SK-N-MC (cell line): ENCODE measurements at regions not wholly inside any gene's neighbourhood (a gene's known extent, or its start where the extent isn't known, plus 50 kb on each side); places are given as distances from the start of the nearest gene placed in this dataset.

Source experiments
- DNase-seq: peaks from one replicate; pipeline ENCODE4 v3.0.0-alpha.2; 2011; ENCODE audit warnings: low read depth, low spot score
- H3K27ac ChIP-seq: fragments of 200-600 bp; sonication (generic); 2 replicates; pipeline ENCODE4 v1.5.1; 2016; ENCODE audit warnings: mixed run types
- H3K36me3 ChIP-seq: fragments of 200-600 bp; sonication (generic); 2 replicates; pipeline ENCODE4 v1.6.1; 2017; ENCODE audit warnings: antibody characterized with exemption, low read length, mixed read lengths; ENCODE audit not compliant: insufficient read depth
- H3K4me3 ChIP-seq: fragments of 200-600 bp; sonication (generic); 2 replicates; pipeline ENCODE4 v1.5.1; 2016
- H3K9ac ChIP-seq: fragments of 200-600 bp; sonication (generic); 2 replicates; pipeline ENCODE4 v1.8.0; 2017; ENCODE audit warnings: mixed run types, mixed read lengths; ENCODE audit not compliant: insufficient read length
- H3K9me3 ChIP-seq: fragments of 200-600 bp; sonication (generic); 2 replicates; pipeline ENCODE4 v1.6.1; 2017; ENCODE audit warnings: low read depth, mild to moderate bottlenecking, antibody characterized with exemption, low read length, moderate library complexity, mixed read lengths
- EZH2 ChIP-seq: fragments of 200-600 bp; sonication (generic); IDR thresholded peaks from one replicate; pipeline ENCODE4 v1.6.1; 2017; ENCODE audit warnings: antibody characterized with exemption
- FOXP2 ChIP-seq: optimal IDR thresholded peaks from 2 replicates; pipeline ENCODE3; 2011; ENCODE audit warnings: mild to moderate bottlenecking, moderate library complexity; ENCODE audit not compliant: insufficient read depth; ENCODE audit errors: extremely low read length, control extremely low read depth
- POLR2AphosphoS5 ChIP-seq: IDR thresholded peaks from 2 replicates; pipeline ENCODE4 v1.6.1; 2012; ENCODE audit warnings: mild to moderate bottlenecking, low read depth, low read length, borderline replicate concordance

DNA sequence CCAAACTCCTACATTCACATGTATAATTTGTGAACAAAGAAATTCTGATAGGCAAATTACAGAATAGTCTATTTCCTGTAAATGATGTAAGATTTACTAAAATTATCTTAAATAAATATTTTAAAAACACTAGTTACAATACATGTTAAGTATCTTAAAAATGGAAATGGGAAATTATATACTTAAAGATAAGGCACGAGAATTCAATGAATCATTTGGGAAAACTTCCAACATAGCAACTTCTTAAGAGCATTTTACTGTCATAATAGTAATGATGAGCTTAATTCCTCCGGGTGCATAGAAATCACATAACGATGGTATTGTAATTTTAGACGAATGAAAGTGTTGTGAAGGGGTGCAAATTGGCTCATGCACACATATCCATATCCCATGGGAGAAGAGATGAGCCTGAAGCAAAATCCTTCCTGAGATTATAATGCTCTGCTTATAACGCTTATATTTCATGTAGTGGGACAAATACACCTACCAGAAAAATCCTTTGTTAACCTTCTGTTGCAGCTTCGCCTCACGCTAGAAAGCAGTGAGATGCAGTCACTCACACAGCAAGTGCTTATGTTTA is 873.5 kb downstream of the PDHA2 start:
- Histone ChIP-seq H3K9me3 (no peaks in the 10 kb centered on the region), H3K27ac (no peak overlapping the region), H3K36me3 (no peaks in the 10 kb centered on the region), H3K9ac (no peak overlapping the region), H3K4me3 (no peak overlapping the region)
- no peak for DNase-seq
- TF ChIP-seq POLR2AphosphoS5 (no peak), FOXP2 (no peak), EZH2 (no peak)

DNA sequence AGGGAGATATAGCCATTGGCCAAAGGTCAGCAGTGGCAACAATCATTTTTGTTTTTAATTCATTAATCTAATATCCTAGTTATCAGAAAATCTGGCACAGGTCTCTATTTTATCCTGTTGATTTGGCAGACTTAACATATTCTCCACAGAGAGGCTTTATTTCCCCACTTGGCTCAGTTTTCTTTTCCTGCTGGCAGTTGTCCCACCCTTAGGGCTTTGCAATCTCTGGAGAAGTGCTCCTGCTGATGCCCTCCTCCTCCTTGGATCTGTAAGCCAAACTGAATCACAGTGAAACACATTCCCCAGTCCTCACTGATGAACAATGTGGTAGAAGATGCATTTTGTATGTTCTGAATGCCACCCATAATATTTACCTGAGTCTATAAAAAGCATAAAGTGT is 889.7 kb downstream of the PDHA2 start:
- Histone ChIP-seq H3K4me3 (no peak overlapping the region), H3K9me3 (no peaks in the 10 kb centered on the region), H3K9ac (no peak overlapping the region), H3K36me3 (no peaks in the 10 kb centered on the region), H3K27ac (no peak overlapping the region)
- no peak for DNase-seq
- TF ChIP-seq POLR2AphosphoS5 (no peak), EZH2 (no peak), FOXP2 (no peak)

DNA sequence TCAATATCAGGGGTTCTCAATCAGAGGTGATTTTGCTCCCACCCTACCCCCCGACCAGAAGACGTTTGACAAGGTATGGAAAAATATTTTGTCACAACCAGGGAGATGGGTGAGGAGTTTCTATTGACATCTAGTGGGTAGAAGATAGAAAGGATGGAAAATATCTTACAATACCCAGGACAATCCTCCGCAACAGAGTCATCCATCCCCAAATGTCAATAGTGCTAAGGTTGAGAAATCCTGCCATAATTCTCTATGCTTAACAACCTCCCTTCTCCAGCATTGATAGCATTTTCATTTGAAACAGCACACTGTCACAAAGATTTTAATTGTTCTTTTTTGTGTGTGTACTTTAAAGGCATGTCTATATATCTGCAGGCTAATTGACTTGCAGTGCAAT is 890.5 kb downstream of the PDHA2 start:
- no peak for DNase-seq
- H3K27ac ChIP-seq = no peak overlapping the region
- H3K36me3 ChIP-seq = no peaks in the 10 kb centered on the region
- no peak overlapping the region for H3K4me3 ChIP-seq
- no peak for TF ChIP-seq POLR2AphosphoS5
- TF ChIP-seq EZH2 = no peak
- TF ChIP-seq FOXP2 = no peak
- H3K9ac ChIP-seq = no peak overlapping the region
- H3K9me3 ChIP-seq = no peaks in the 10 kb centered on the region

DNA sequence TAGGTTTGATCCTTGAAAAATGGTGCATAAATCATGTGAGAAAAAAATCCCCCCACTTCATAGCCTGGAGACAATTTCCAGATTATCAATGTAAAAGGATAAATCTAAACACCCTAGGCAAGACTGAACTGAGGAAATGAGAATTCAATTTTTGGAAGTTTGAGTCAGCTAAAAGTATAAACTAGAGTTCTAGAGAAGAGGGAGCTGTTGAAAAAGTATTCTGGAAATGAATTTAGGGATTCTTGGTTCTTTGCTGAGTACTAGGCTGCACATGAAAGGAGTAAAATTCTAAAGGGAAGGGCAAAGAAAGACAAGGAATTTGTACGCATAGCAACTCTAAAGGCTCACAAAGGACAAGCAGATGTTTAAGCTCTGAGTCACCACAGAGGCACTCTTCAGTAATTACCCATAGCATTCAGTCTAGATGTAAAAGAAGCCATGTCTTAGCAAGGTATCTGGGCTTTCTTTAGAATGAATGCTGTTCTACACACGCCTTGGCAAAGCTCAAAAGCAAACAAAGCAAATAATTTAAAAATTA is 896.5 kb downstream of the PDHA2 start:
- Histone ChIP-seq H3K9ac (no peak overlapping the region), H3K9me3 (no peaks in the 10 kb centered on the region), H3K27ac (peak overlapping the region; percentile 68), H3K4me3 (no peak overlapping the region), H3K36me3 (no peaks in the 10 kb centered on the region)
- TF ChIP-seq EZH2 (no peak), POLR2AphosphoS5 (no peak), FOXP2 (no peak)
- peak; percentile 35 for DNase-seq

DNA sequence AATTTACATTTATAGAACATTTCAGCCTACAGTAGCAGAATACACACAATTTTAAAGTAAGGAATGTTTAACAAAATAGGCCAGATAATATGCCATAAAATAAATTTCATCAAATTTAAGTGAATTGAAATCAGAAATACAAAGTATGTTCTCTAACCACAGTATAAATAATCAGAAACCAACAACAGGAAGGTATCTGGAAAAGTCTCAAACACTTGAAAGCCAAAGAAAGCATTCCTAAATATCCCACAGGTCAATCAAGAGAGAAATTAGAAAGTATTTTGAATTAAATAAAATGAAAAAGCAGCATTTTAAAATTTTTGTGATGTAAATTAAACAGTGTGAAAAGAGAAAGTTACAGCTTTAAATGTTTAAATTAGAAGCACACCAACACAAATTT is 899.2 kb downstream of the PDHA2 start:
- H3K36me3 ChIP-seq = no peaks in the 10 kb centered on the region
- no peaks in the 10 kb centered on the region; the same call in 1 of the 2 replicates for H3K9me3 ChIP-seq
- H3K27ac ChIP-seq = no peak overlapping the region
- H3K9ac ChIP-seq = no peak overlapping the region
- DNase-seq = no peak
- H3K4me3 ChIP-seq = no peak overlapping the region
- TF ChIP-seq EZH2 = no peak

DNA sequence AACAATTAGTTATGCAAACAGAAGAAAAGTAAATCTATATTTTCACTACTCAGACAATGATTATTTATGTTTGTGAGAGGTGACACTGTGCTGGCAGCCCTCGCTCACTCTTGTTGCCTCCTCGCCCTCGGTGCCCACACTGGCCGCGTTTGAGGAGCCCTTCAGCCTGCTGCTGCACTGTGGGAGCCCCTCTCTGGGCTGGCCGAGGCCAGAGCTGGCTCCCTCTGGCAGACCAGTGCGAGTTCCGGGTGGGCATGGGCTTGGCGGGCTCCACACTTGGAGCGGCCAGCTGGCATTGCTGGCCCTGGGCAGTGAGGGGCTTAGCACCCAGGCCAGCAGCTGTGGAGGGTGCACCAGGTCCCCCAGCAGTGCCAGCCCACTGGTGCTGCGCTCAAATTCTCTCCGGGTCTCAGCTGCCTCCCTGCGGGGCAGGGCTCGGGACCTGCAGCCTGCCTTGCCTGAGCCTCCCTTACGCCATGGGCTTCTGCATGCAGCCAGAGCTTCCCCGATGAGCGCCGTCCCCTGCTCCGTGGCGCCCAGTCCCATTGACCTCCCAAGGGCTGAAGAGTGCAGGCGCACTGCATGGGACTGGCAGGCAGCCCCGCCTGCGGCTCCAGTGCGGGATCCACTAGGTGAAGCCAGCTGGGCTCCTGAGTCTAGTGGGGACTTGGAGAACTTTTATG is 902.6 kb downstream of the PDHA2 start:
- no peak overlapping the region for H3K27ac ChIP-seq
- DNase-seq = no peak
- no peak overlapping the region for H3K4me3 ChIP-seq
- H3K9me3 ChIP-seq = no peaks in the 10 kb centered on the region; the same call in 1 of the 2 replicates
- no peak for TF ChIP-seq FOXP2
- TF ChIP-seq POLR2AphosphoS5 = no peak
- H3K36me3 ChIP-seq = no peaks in the 10 kb centered on the region
- H3K9ac ChIP-seq = no peak overlapping the region

DNA sequence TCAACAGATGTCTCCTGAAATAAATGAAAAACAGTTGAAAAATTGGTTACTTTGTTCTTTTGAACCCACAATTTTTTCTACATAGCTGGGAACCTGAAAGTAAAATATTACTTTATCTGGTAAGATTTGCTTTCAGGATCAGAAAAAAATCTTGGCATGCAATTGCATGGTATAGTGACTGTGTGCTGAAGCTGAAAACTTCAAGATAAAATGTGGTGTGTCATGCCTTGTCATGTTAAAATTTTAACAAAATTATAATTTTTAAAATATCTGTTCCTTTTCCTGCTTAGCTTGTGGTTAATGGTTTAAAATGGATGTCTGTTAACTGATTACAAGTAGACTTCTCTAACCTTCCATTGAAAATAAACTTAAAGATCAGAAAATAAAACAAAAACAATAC is 904.8 kb downstream of the PDHA2 start:
- no peaks in the 10 kb centered on the region for H3K36me3 ChIP-seq
- no peak overlapping the region for H3K9ac ChIP-seq
- no peak overlapping the region for H3K4me3 ChIP-seq
- no peaks in the 10 kb centered on the region; the same call in 1 of the 2 replicates for H3K9me3 ChIP-seq
- TF ChIP-seq FOXP2 = no peak
- no peak for TF ChIP-seq POLR2AphosphoS5
- no peak for TF ChIP-seq EZH2
- H3K27ac ChIP-seq = no peak overlapping the region
- no peak for DNase-seq

DNA sequence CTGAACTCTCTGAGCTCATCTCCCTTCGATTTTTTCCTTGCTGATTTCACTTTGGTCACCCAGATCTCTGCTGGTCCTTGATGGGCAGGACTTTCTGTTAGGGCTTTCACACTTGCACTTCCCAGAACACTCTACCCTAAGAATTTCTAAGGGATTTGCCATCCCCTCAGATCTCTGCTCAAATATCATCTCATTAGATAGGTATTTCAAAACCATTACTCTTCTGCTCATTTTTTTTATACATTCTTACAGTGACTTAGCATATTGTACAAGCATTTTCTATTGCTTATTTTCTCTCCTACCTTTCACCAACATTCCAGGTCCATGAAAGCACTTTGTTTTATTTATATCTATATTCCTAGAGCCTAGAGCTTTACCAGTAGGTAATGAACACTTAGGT is 913.3 kb downstream of the PDHA2 start:
- Histone ChIP-seq H3K36me3 (no peaks in the 10 kb centered on the region), H3K9me3 (no peaks in the 10 kb centered on the region), H3K4me3 (no peak overlapping the region), H3K9ac (no peak overlapping the region), H3K27ac (no peak overlapping the region)
- no peak for TF ChIP-seq POLR2AphosphoS5
- no peak for TF ChIP-seq FOXP2
- TF ChIP-seq EZH2 = no peak
- DNase-seq = no peak
